ENCODE measurements at regions not wholly inside any gene's neighbourhood (a gene's known extent, or its start where the extent isn't known, plus 50 kb on each side); places are given as distances from the start of the nearest gene placed in this dataset.
"Not testable (repeated sequence)": the region's sequence is repeated elsewhere in the genome, so short reads cannot be mapped to it uniquely, and the experiment has no call there.

GRCh38 chr10:77740396-77740795, 102.8 kb upstream of the KCNMA1 start:
- in situ Hi-C loops (cut with HindIII; ENCODE audit: low pct_unique_long_range_greater_than_20kb, low sequenced_read_pairs); DNase-seq (ENCODE audit: low read depth, low spot score): not testable (repeated sequence)

- no peak for DNase-seq (ENCODE audit: low read depth, low spot score)
- in situ Hi-C loops (cut with HindIII; ENCODE audit: low pct_unique_long_range_greater_than_20kb, low sequenced_read_pairs), result no loop called here
These were observed 101.0 kb upstream of the KCNMA1 start for GRCh38 chr10:77738496-77739158.

GRCh38 chr10:77737608-77738007, 100.0 kb upstream of the KCNMA1 start:
- DNase-seq (ENCODE audit: low read depth, low spot score), result no peak
- in situ Hi-C loops (cut with HindIII; ENCODE audit: low pct_unique_long_range_greater_than_20kb, low sequenced_read_pairs), result no loop called here

DNA sequence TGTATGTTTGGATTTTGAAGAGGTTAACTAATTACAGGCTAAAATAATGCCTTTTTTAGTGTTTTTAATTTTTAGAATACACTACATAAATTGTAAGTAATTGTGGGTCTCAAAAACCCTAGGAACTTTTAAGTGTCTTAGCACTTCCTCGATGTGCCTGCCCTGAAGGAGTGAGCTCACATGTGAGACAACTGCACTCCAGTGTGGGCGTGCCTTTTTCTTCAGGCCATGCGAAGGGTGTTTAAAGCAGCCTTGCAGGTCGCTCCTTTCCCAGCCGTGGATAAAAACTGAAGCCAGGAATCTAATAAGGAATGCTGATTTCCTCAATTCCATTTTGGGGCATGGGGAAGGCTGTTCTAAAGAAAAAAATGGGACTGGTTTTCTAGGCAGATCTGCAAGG, 97.5 kb upstream of the KCNMA1 start:
- in situ Hi-C loops (cut with HindIII; ENCODE audit: low pct_unique_long_range_greater_than_20kb, low sequenced_read_pairs), result not testable (repeated sequence)

GRCh38 chr10:77732213-77733003, 94.8 kb upstream of the KCNMA1 start:
- in situ Hi-C loops (cut with HindIII; ENCODE audit: low pct_unique_long_range_greater_than_20kb, low sequenced_read_pairs), result no loop called here
- peak; percentile 5 for DNase-seq (ENCODE audit: low read depth, low spot score)

More for the DNA sequence above, 97.5 kb upstream of the KCNMA1 start:
- not testable (repeated sequence) for DNase-seq (ENCODE audit: low read depth, low spot score)

DNA sequence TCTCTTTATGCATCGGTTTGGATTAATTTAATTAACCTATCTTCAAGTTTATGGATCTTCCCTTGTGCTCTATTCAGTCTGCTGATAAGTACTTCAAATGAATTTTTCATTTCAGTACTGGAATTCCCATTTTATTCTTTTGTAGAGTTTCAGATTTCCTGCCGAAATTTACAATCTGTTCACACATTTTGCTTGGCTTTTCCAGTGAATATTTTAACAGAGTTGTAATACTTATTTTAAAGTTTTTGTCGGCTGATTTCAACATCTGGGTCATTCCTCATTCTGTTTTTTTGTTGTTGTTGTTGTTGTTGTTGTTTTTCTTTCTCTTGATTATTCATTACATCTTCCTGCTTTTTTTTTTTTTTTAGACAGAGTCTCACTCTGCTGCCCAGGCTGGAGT, 89.9 kb upstream of the KCNMA1 start:
- in situ Hi-C loops (cut with HindIII; ENCODE audit: low pct_unique_long_range_greater_than_20kb, low sequenced_read_pairs), result no loop called here
- no peak for DNase-seq (ENCODE audit: low read depth, low spot score)

- in situ Hi-C loops (cut with HindIII; ENCODE audit: low pct_unique_long_range_greater_than_20kb, low sequenced_read_pairs), result no loop called here
- no peak for DNase-seq (ENCODE audit: low read depth, low spot score)
These were observed 89.1 kb upstream of the KCNMA1 start for GRCh38 chr10:77726732-77727131.

DNA sequence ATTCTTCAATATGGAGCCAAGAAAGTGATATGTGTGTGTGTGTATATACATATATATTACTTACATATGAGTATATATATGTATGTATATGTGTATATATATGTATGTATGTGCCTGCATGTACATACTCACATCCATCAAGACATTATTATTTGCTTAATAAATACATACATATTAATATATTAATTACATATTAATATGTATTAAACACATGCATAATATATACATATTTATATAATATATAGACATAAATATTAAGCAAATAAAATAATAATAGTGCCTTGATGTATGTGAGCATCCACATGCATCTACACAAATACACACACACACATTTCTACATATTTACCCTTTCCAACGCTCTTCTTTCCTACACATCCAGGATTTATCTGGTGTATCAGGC, 88.7 kb upstream of the KCNMA1 start:
- in situ Hi-C loops (cut with HindIII; ENCODE audit: low pct_unique_long_range_greater_than_20kb, low sequenced_read_pairs), result no loop called here
- DNase-seq (ENCODE audit: low read depth, low spot score), result no peak

DNA sequence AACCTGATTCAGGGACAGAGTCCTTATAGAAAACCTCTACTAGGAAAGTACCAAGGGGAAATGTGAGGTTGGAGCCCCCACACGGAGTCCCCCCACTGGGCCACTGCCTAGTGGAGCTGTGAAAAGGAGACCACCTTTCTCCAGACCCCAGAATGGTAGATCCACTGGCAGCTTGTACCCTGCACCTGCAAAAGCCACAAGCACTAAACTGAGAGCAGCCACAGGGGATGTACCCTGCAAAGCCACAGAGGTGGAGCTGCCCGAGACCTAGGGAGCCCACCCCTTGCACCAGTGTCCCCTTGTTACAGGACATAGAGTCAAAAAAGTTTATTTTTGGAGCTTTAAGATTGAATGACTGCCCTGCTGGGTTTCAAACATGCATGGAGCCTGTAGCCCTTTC, 87.2 kb upstream of the KCNMA1 start:
- in situ Hi-C loops (cut with HindIII; ENCODE audit: low pct_unique_long_range_greater_than_20kb, low sequenced_read_pairs), result no loop called here
- DNase-seq (ENCODE audit: low read depth, low spot score), result no peak

DNA sequence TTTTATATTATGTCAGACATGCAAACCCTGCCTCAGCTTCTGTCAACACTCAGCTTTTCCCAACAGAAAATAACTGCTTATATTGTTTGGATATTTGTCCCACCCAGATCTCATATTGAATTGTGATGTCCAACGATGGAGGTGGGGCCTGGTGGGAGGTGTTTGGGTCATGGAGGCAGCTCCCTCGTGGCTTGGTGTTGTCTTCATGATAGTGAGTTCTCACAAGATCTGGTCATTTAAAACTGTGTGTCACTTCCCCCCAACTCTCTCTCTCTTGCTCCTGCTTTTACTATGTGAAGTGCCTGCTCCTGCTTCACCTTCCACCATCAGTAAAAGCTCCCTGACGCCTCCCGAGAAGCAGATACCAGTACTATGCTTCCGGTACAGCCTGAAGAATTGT, 85.8 kb upstream of the KCNMA1 start:
- DNase-seq (ENCODE audit: low read depth, low spot score), result no peak
- in situ Hi-C loops (cut with HindIII; ENCODE audit: low pct_unique_long_range_greater_than_20kb, low sequenced_read_pairs), result no loop called here

GRCh38 chr10:77722956-77723355, 85.3 kb upstream of the KCNMA1 start:
- DNase-seq (ENCODE audit: low read depth, low spot score); in situ Hi-C loops (cut with HindIII; ENCODE audit: low pct_unique_long_range_greater_than_20kb, low sequenced_read_pairs): not testable (repeated sequence)

- in situ Hi-C loops (cut with HindIII; ENCODE audit: low pct_unique_long_range_greater_than_20kb, low sequenced_read_pairs), result no loop called here
- no peak for DNase-seq (ENCODE audit: low read depth, low spot score)
These were observed 84.2 kb upstream of the KCNMA1 start for GRCh38 chr10:77721815-77722214.

DNA sequence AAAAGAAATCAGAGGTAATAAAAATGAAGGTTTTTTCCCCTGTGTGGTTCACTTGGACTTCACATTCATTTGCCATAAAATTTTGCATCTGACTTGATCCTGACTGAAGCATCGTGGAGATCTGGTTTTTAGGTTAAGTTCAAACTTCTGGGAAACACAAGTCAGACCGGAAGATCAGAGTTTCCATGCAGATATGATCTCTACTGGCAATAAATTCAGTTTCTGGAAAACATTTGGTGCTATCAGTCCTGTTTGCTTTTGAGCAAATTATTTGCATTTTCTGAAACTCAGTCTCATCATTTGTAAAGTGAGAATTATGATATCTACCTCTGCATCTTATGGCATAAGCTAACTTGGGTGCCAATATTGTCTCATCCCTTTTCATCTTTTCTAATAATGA, 81.3 kb upstream of the KCNMA1 start:
- in situ Hi-C loops (cut with HindIII; ENCODE audit: low pct_unique_long_range_greater_than_20kb, low sequenced_read_pairs), result no loop called here

GRCh38 chr10:77718312-77718711, 80.7 kb upstream of the KCNMA1 start:
- DNase-seq (ENCODE audit: low read depth, low spot score); in situ Hi-C loops (cut with HindIII; ENCODE audit: low pct_unique_long_range_greater_than_20kb, low sequenced_read_pairs): not testable (repeated sequence)

More for the DNA sequence above, 81.3 kb upstream of the KCNMA1 start:
- no peak for DNase-seq (ENCODE audit: low read depth, low spot score)

GRCh38 chr10:77717336-77717735, 79.7 kb upstream of the KCNMA1 start:
- DNase-seq (ENCODE audit: low read depth, low spot score), result no peak
- in situ Hi-C loops (cut with HindIII; ENCODE audit: low pct_unique_long_range_greater_than_20kb, low sequenced_read_pairs), result no loop called here

GRCh38 chr10:77716458-77717317, 79.1 kb upstream of the KCNMA1 start:
- in situ Hi-C loops (cut with HindIII; ENCODE audit: low pct_unique_long_range_greater_than_20kb, low sequenced_read_pairs), result no loop called here
- peak; percentile 30 for DNase-seq (ENCODE audit: low read depth, low spot score)

GRCh38 chr10:77715536-77715935, 77.9 kb upstream of the KCNMA1 start:
- DNase-seq (ENCODE audit: low read depth, low spot score), result no peak
- in situ Hi-C loops (cut with HindIII; ENCODE audit: low pct_unique_long_range_greater_than_20kb, low sequenced_read_pairs), result no loop called here

DNA sequence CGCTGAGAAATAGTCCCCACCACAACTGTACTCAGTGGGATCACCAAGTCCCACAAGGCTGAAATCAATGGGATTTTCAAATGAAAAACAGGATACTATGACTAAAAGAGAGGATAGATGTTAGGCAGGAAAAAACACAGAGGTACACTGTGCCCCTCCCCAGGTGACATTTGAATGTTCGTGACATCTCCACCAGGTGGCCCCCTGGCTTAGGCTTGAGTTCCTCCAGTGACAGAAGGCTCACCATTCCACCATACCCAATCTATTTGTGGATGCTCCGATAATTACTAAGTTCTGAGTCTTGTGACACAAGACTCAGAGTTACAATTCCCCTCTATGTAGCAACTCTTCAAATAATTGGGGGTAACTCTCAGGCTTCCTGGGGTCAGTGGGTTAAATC, 77.5 kb upstream of the KCNMA1 start:
- peak; percentile 12 for DNase-seq (ENCODE audit: low read depth, low spot score)
- in situ Hi-C loops (cut with HindIII; ENCODE audit: low pct_unique_long_range_greater_than_20kb, low sequenced_read_pairs), result no loop called here
